K562 (cell line): ENCODE measurements at regions not wholly inside any gene's neighbourhood (a gene's known extent, or its start where the extent isn't known, plus 50 kb on each side); places are given as distances from the start of the nearest gene placed in this dataset.

ENCODE experiments used
- ATAC-seq: fragments of 200-7000 bp; cut with Tn5 transposase; 3 replicates; pipeline ENCODE4 v1.9.1; 2020; ENCODE audit warnings: moderate library complexity
- BruUV-seq: library from RNA; stranded (reverse); fragments of 400-500 nt; replicated peaks from 2 replicates; lab custom pipeline; 2021; lab: Mats Ljungman, UMichigan
- CTCF ChIA-PET: fragments of 300-600 bp; formaldehyde crosslinking; extraction: SDS; loops from one replicate; lab custom pipeline; 2021; ENCODE audit warnings: low intra/inter-chr PET ratio; lab: Yijun Ruan, JAX
- POLR2A ChIA-PET: fragments of 300-600, 350-650 bp; sonication (Branson Sonifier 250); formaldehyde crosslinking; extraction: SDS; loops from one replicate; lab custom pipeline; 2021; ENCODE audit warnings: antibody characterized with exemption, inconsistent platforms; lab: Yijun Ruan, JAX
- DNase-seq, 4 experiments: peaks; one replicate each; pipeline versions ENCODE4 v3.0.0 to v3.0.0-alpha.2; 2011 to 2018; ENCODE audit warnings: low spot score in 3 of 4, mixed read lengths in 3 of 4; ENCODE audit errors: extremely low read depth in 1 of 4
- FAIRE-seq: peaks from 2 replicates; lab custom pipeline; 2011; peaks lifted over from hg19 to GRCh38; lab: Jason Lieb, UNC
- H2AFZ ChIP-seq: 2 replicates; pipeline ENCODE4 v1.6.0; 2011; ENCODE audit warnings: low read depth, low read length, control low read depth, inconsistent platforms
- H3K27ac ChIP-seq: fragments of 200-600 bp; 3 replicates; pipeline ENCODE4 v1.8.0; 2011; ENCODE audit warnings: low read depth, mild to moderate bottlenecking, control low read depth, inconsistent platforms, low read length, moderate library complexity, mixed read lengths; ENCODE audit errors: extremely low read depth
- H3K27me3 ChIP-seq, 2 experiments: fragments of 300-600 bp in 1 of 2; 2 replicates in 1 of 2; 3 replicates in 1 of 2; pipeline versions ENCODE4 v1.6.0 to v1.8.0; 2011; ENCODE audit warnings: inconsistent platforms in 2 of 2, low read length in 2 of 2, mild to moderate bottlenecking in 1 of 2, mixed read lengths in 1 of 2, moderate library complexity in 1 of 2; ENCODE audit not compliant: control insufficient read depth in 2 of 2, insufficient read depth in 2 of 2
- H3K36me3 ChIP-seq: fragments of 300-600 bp; 3 replicates; pipeline ENCODE4 v1.8.0; 2011; ENCODE audit warnings: mild to moderate bottlenecking, low read length, inconsistent platforms; ENCODE audit not compliant: control insufficient read depth, insufficient read depth
- H3K4me1 ChIP-seq, 2 experiments: fragments of 200-600 bp in 1 of 2; replicated peaks in 1 of 2; 2 replicates in 1 of 2; 3 replicates in 1 of 2; pipeline versions ENCODE4 v1.5.1 to v1.8.0; 2011; ENCODE audit warnings: inconsistent platforms in 2 of 2, low read length in 2 of 2, mild to moderate bottlenecking in 1 of 2, mixed read lengths in 1 of 2, moderate library complexity in 1 of 2; ENCODE audit not compliant: control insufficient read depth in 2 of 2, insufficient read depth in 2 of 2
- H3K4me2 ChIP-seq: 2 replicates; pipeline ENCODE4 v1.6.1; 2011; ENCODE audit warnings: low read length, control low read depth, inconsistent platforms, mixed read lengths; ENCODE audit not compliant: insufficient read depth
- H3K4me3 ChIP-seq: fragments of 200-600 bp; sonication (generic), shearing (Covaris generic); 2 replicates; pipeline ENCODE4 v1.5.1; 2016; ENCODE audit warnings: control low read depth, inconsistent platforms
- H3K79me2 ChIP-seq: fragments of 200-600 bp; 3 replicates; pipeline ENCODE4 v1.8.0; 2011; ENCODE audit warnings: low read length, inconsistent platforms; ENCODE audit not compliant: control insufficient read depth, insufficient read depth
- H3K9ac ChIP-seq, 2 experiments: 2 replicates each; pipeline versions ENCODE4 v1.6.0 to v1.6.1; 2011; ENCODE audit warnings: low read depth in 2 of 2, low read length in 2 of 2, control low read depth in 1 of 2, inconsistent platforms in 1 of 2, mild to moderate bottlenecking in 1 of 2, mixed read lengths in 1 of 2; ENCODE audit not compliant: insufficient read depth in 1 of 2
- H3K9me1 ChIP-seq: one replicate; pipeline ENCODE4 v1.6.0; 2011; ENCODE audit warnings: inconsistent platforms, mild to moderate bottlenecking, low read length, moderate library complexity; ENCODE audit not compliant: control insufficient read depth, insufficient read depth
- H3K9me3 ChIP-seq: replicated peaks from 2 replicates; pipeline ENCODE4 v1.5.1; 2011; ENCODE audit warnings: low read depth, low read length, inconsistent platforms; ENCODE audit not compliant: control insufficient read depth, insufficient read depth
- H4K20me1 ChIP-seq: replicated peaks from 2 replicates; pipeline ENCODE4 v1.6.1; 2011; ENCODE audit warnings: low read length, inconsistent platforms, mixed read lengths; ENCODE audit not compliant: control insufficient read depth, insufficient read depth
- CC2D1A ChIP-seq: fragments of 450-650 bp; IDR thresholded peaks from 2 replicates; pipeline ENCODE4 v1.6.1; 2017; ENCODE audit warnings: mild to moderate bottlenecking
- E2F8 ChIP-seq: fragments of 450-650 bp; IDR thresholded peaks from 2 replicates; pipeline ENCODE4 v1.7.1; 2018; ENCODE audit warnings: mild to moderate bottlenecking, low read depth; ENCODE audit not compliant: partially characterized antibody
- MTA1 ChIP-seq: fragments of 450-650 bp; IDR thresholded peaks from 2 replicates; pipeline ENCODE4 v1.6.1; 2017; ENCODE audit warnings: borderline replicate concordance
- RBM14 ChIP-seq: fragments of 200-400 bp; formaldehyde crosslinking; IDR thresholded peaks from 2 replicates; pipeline ENCODE4 v1.6.1; 2018; ENCODE audit warnings: low read depth, mild to moderate bottlenecking, low read length, moderate library complexity, borderline replicate concordance; ENCODE audit not compliant: insufficient read depth
- RCOR1 ChIP-seq, 2 experiments: IDR thresholded peaks; 2 replicates each; pipeline ENCODE4 v1.6.1; 2012; ENCODE audit warnings: low read depth in 2 of 2, low read length in 2 of 2, borderline replicate concordance in 1 of 2, improper control_type of control experiment in 1 of 2
- RERE ChIP-seq: sonication (generic); formaldehyde crosslinking; IDR thresholded peaks from 2 replicates; pipeline ENCODE4 v1.8.0; 2023; ENCODE audit warnings: missing genetic modification reagents, mild to moderate bottlenecking, borderline replicate concordance
- STAT5B ChIP-seq: fragments of 250-450 bp; sonication (Bioruptor Pico); IDR thresholded peaks from 2 replicates; pipeline ENCODE4 v1.8.0; 2021; ENCODE audit warnings: mild to moderate bottlenecking, inconsistent platforms
- ZNF175 ChIP-seq: fragments of 200-800 bp; sonication (Bioruptor generic); IDR thresholded peaks from 2 replicates; pipeline ENCODE4 v1.6.1; 2016; ENCODE audit warnings: low read depth, mild to moderate bottlenecking, missing genetic modification characterization, missing compliant biosample characterization
- ZNF398 ChIP-seq: fragments of 250-450 bp; sonication (Bioruptor Pico); IDR thresholded peaks from 2 replicates; pipeline ENCODE4 v1.8.0; 2021; ENCODE audit warnings: moderate library complexity, mild to moderate bottlenecking, inconsistent platforms
- ZSCAN29 ChIP-seq: fragments of 450-650 bp; IDR thresholded peaks from 2 replicates; pipeline ENCODE4 v1.6.1; 2017
- WGBS: fragments of 100-300 bp; shearing (Covaris generic); methylation state at CpG from one replicate; pipeline ENCODE4 v1.1.6; 2016; ENCODE audit warnings: low coverage, mixed read lengths; ENCODE audit not compliant: insufficient coverage; ENCODE audit errors: missing lambda C conversion rate; 5-methylcytosine and 5-hydroxymethylcytosine counted together
- in situ Hi-C: fragments of 300-500 bp; cut with MboI; formaldehyde crosslinking; loops from 4 replicates; pipeline ENCODE4 v1.15.0; 2018; ENCODE audit warnings: inconsistent platforms, mixed read lengths
- intact Hi-C: fragments of 100-400 bp; cut with micrococcal nuclease; formaldehyde crosslinking; loops from 2 replicates; pipeline ENCODE4 v1.14.2; 2022

- TF ChIP-seq E2F8, result no peak
- TF ChIP-seq, all 486 proteins: peak for 0
Measured at GRCh38 chr14:98477935-98478334, 794.1 kb downstream of the BCL11B start (continued).

GRCh38 chr14:98489115-98489514, 782.9 kb downstream of the BCL11B start:
- FAIRE-seq, result no peak
- DNase-seq, result no peak
- Histone ChIP-seq H3K4me1 (no peaks in the 10 kb centered on the region), H4K20me1 (no peaks in the 10 kb centered on the region), H3K27me3 (no peaks in the 10 kb centered on the region), H3K36me3 (no peaks in the 10 kb centered on the region), H3K9ac (no peak overlapping the region), H3K4me2 (no peak overlapping the region), H3K4me3 (no peak overlapping the region), H2AFZ (no peak overlapping the region), H3K9me1 (no peaks in the 10 kb centered on the region), H3K27ac (no peak overlapping the region), H3K79me2 (no peaks in the 10 kb centered on the region), H3K9me3 (no peaks in the 10 kb centered on the region)
- intact Hi-C loops (no loop called here), in situ Hi-C loops (no loop called here)
- ATAC-seq, result no peak
- ChIA-PET POLR2A (no interaction called here), CTCF (no interaction called here)
- 0% methylated on average over 4 of the region's 4 CpGs for WGBS
- no TSS peak for BruUV-seq
- TF ChIP-seq ZNF398 (no peak), CC2D1A (no peak), ZNF175 (CRISPR knock-in tag) (no peak), RBM14 (no peak), RCOR1 (IDR thresholded peaks at IDR 0.05; ENCODE audit: borderline replicate concordance in 1 of 2, low read depth in 2 of 2, low read length in 2 of 2) (no peak), RERE (CRISPR knock-in tag) (no peak), ZSCAN29 (no peak), MTA1 (no peak), STAT5B (CRISPR knock-in tag) (no peak)
